Embryonic facial prominence (tissue), 1 donor: ENCODE measurements at regions not wholly inside any gene's neighbourhood (a gene's known extent, or its start where the extent isn't known, plus 50 kb on each side); places are given as distances from the start of the nearest gene placed in this dataset.

Experiments
- DNase-seq: peaks from one replicate; pipeline ENCODE4 v3.0.0-alpha.2; 2016; ENCODE audit errors: extremely low spot score

DNA sequence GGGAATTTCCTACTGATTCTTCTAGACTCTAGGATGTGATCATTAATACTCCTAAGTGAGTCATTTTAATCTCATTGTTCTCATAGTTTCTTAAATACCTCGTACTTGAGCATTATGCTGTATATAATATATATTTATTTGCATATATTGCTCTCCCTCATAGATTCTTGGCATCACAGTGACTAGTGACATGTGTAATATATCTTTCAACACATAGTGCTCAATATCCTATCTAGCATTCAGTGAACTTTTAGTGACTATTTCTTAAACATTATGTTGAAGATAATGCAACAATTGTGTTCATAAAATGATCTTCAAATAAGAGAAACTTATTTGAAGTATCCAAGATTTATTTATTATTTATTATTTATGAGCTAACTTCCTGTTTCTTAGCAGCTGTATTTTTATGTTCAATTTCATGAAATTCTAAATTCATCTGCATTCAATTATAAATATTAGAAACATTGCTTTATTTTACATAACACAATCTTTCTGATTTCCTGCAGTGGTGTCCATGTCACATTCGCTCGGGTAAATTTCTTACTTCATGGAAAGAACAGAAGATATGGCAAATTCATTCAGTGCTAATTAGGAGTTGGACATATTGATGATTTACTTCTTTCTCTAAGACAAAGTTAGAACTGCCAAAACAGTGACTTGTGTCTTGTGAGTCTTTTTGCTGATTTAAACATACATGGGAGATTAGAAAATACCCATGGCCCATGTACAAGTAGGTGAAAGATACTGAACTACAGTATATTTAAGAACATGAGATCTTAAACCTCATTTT is 1095.5 kb upstream of the IGFBP7 start:
- no peak for DNase-seq

DNA sequence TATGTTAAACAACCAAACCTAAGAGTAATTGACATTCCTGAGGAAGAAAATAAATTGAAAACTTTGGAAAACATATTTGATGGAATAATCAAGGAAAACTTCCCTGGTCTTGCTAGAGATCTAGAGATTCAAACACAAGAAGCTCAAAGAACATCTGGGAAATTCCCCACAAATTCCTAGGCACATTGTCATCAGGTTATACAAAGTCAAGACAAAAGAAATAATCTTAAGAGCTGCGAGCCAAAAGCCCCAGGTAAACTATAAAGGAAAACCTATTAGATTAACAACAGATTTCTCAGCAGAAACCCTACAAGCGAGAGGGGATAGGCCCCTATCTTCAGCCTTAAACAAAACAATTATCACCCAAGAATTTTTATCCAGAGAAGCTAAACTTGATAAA is 1082.0 kb upstream of the IGFBP7 start:
- DNase-seq, result no peak

DNA sequence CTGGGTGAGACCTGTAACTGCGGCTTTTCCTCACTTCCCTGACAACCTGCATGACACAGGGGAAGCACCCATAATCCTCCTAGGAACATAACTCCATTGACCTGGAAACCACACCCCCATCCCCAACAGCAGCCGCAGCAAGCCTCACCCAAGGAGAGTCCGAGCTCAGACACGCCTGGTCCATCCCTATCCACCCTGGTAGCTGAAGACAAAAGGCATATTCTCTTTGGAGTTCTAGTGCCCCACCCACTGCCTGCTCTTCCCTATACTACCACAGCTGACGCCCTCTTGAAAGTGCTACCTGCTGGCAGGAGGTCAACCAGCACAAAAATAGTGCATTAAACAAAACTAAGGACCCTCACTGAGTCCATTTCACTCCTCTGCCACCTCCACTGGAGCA is 1080.9 kb upstream of the IGFBP7 start:
- no peak for DNase-seq

DNA sequence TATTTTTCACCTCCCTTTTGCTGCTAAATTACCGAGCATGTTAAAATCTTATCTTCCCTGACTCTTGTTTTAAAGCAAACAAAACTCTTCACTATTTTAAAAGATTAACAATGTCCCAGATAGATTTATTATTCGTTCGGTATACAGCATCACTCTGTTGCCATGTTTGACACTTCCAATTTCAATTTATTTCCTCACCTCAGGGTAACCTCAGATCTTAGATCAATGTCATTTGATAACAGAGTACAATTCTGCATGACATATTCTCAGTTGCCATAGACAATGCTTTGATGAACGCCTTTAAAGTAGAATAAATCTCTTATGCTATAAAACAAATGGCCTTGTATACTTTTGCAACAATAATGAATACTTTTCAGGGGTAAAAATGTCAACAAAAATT is 1078.1 kb upstream of the IGFBP7 start:
- DNase-seq, result no peak

DNA sequence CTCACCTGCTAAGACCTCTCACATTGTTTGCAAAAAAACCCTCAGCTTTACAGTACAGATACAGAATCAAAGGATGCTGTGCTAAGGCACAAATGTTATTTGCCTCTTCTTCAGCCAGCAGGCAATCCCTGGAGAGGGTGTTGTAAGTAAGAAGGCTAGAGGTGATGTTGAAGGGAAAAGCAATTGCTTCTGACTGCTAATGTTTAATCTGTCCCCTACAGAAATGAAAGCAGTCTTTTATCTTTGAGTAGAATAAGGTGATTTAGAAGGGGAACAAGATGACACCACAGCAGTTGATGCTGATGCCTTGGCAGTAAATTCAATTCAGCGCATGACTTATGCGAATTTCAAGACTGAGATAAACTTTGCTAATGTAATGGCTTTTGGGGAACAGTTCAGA is 1064.8 kb upstream of the IGFBP7 start:
- no peak for DNase-seq

DNA sequence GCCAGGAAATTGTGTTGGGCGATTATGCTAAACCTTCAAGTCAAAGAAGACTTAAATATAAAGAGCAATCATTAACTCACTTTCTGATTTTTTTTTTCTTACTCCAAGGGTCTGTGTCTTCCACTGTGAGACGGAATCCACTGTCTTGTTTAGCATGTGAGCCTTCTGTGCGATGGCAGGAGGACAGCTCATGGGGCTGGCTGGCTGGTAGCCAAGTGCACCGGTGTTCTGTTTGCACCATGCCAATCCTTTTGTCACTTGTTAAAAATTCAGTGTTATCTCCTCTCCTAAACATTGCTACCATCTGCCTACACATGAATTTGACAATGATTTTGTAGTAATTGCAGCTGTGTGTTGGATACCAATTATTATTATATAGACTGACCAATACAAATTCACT is 1056.3 kb upstream of the IGFBP7 start:
- no peak for DNase-seq

DNA sequence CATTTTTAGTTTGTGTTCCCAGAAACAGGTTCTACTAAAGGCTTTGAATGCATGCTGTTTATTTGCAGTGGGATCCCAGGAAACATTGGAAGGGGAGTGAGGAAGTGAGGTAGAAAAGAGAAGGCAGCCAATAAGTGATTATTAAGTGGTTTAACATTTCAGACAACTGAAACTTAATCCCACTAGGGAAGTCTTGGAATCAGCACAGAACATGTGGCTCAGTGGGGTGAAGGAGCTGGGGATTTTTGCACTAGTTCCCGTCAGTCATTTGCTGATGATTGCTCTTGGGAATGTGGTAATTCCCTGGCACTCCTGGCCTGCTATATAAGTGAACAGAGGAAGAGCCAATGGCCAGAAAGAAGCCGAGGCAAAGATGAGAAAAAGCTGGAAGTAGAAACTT is 1053.0 kb upstream of the IGFBP7 start:
- peak; percentile 61 for DNase-seq

DNA sequence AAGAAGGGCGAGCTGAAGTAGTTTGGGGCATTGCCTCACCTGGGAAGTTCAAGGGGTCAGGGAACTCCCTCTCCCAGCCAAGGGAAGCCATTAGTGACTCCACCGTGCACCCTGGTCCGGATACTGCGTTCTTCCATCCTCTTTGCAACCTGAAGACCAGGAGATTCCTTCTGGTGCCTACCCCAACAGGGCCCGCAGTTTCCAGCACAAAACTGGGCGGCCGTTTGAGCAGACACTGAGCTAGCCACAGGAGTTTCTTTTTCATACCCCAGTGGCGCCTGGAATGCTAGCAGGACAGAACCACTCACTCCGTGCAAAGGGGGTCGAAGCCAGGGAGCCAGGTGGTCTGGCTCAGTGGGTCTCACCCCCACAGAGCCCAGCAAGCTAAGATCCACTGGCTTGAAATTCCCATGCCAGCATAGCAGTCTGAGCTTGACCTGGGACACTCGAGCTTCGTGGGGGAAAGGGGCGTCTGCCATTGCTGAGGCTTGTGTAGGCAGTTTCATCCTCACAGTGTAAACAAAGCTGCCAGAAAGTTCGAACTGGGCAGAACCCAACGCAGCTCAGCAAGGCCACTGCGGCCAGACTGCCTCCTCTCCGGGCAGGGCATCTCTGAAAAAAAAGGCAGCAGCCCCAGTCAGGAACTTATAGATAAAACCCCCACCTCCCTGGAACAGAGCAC is 1039.4 kb upstream of the IGFBP7 start:
- no peak for DNase-seq

DNA sequence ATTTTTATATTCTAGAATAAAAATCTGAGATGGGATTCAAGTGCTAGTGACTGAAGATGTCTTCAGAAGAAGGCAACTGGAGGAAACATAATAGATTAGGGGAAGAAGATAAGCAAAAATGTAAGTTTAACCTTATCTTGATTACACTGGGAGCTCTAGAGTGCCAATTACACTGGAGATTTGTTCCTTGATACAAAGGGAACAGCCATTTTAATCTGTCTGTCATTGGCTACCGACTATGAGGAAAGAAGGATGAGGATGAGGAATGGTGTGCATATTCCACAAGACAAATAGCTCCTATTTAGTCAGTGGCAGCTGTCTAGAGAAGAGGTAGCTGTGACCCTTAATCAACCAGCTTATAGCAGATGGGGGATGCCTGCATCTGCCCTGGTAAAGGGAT is 1034.5 kb upstream of the IGFBP7 start:
- DNase-seq, result no peak

DNA sequence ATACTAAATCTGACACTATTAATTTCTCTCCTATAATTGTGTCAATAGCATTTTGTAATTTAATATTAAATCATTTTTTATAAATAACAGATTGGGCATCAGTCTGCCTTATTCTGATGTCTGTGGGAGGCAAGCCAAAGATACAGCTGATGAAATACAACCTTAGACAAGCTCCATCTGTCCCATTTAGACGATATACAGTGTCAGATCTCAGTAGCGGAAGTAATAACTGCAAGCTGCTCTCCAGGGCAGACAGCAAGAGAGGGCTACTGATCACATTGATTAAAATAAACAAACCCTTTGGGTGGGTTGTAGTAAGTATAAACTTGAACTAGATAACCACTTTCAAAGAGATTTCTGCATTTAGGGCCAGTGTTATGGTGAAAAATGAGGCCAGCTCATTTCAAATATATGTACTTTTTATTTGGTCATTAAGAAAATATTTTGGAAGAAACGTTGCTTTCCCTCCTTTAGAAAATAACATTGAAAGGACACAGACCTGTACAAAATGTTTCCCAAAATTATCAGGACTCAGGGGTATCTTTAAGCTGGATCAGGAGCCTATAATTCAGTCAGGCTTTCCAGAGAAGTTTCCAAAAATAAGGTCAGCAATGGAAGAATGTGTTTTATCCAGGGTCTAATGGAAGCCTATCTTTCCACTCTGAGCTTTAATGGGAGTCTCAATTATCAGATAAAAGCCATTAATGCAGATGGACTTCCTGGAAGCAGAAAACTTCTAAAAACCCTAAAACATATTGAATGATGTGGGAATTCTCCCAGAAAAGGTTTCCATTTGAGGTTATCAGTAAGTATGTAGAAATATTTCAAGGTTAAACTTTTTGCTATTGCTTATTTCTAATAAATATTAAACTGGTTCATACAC is 1028.8 kb upstream of the IGFBP7 start:
- DNase-seq, result no peak

DNA sequence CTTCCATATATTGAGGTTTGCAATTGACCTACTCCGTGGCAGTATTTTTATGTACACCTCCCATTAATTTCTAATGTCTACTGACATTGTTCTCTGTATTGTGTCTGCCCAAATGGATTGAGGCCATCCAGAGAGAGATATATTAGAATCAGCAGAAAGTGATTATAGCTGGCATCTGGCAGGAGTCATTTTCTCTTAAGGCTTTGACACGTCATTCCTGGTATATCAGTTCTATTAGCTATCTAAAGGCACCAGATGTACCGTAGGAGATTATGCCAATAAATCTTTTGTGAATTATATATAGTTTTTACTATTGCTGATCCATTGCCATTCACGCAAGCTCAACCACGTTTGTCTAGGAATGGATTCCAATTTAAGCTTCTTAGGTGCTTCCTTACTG is 1026.4 kb upstream of the IGFBP7 start:
- DNase-seq, result no peak

DNA sequence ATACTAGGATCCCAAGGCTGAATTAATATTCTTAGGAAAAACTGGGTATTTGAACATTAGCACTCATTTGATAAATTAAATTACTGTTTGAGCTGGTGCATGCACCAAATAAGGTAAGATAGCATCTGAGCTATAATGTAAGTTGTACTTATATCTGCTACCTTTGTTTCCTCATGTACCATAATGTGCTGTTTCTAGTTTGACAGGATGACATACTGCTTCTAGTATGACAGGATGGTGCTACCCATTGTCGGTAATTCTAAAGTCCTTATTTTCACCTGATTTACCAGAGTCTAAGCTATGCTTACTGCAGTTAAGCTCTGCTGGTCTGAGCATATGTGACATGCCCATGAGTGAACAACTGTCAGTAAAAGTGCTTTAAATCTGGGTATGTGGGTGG is 1017.5 kb upstream of the IGFBP7 start:
- no peak for DNase-seq

DNA sequence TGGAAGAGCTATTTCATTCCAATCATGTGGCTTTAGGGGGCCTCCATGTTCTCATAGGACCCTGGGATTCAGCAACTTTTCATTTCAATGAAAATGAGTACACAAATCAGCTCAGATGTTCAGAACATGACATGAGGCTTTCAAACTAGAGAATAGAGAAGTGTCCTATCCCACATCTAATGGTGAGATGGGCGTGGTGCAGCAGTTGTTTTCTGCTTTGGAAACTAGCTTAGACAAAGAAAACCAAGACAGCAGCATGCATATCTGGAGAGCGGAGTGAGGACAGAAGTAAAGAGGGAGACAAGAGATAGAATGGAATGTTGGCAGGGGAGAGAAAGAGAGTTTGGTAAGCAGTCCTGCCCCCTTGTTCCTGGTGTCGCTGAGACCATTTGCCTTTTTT is 1009.1 kb upstream of the IGFBP7 start:
- no peak for DNase-seq

DNA sequence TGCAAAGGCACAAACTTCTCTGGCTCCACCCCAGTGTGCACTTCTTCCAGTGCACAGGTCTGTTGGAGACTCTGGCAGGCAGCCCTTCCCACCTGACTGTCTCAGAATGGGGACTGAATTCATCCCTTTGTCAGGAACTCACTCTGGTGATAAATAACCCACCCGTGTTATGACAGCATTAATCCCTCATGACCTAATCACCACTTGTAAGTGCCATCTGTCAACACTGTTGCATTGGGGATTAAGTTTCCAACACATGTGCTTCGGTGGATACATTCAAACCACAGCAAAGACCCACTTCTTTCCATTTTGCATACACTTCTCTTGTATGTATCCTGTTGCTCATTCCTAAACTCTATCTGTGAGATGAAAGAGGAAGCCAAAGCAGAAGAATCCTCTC is 1002.9 kb upstream of the IGFBP7 start:
- no peak for DNase-seq

DNA sequence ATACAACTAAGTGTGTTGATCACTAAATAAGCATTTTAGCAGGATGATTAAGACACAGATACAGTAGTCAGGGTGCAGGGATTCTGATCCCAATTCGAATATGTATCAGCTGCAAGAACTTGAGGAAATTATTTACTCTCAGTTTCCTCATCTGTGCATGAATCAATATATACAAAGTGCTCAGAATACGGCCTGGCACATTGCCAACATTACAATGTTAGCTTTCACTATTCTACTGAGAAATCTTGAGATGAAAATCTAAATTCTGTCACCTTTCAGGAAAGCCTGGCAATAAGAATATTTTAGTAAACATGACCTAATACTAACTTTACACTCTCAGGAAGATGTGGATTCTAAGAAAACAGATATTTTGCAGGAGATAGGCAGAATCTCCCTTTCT is 1001.6 kb upstream of the IGFBP7 start:
- DNase-seq, result no peak

DNA sequence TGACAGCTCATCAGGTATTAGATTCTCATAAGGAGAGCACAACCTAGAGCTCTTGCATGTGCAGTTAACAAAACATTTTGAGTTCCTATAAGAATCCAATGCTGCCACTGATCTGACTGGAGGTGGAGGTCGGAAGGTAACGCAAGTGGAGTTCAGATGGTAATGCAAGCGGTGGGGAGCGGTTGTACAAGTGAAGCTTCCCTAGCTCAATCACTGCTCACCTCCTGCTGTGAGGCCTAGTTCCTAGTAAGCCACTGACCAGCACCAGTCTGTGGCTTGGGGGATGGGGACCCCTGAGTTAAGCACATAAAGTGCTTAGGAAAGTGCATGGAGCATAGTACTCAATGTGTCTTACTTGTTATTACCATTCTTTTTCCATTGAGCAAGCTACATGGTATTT is 983.2 kb upstream of the IGFBP7 start:
- DNase-seq, result no peak

DNA sequence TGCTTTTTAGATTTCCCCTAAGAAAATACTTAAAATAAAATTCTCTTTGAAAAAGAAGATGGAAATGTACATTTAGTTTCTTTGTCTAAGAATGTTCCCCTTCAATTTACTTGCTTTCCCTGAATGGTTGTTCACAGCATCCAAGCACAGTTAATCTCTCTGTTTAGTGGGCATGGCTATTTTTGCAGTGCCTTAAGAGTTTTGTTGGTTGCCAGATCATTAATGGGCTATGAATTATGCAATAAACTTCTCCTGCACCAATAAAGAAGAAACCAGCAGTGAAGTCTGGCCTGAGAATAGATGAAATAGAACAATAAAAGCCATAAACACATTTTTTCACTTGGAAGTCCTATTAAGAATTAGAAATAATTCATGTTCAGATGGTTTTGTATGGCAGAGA is 980.4 kb upstream of the IGFBP7 start:
- DNase-seq, result no peak

DNA sequence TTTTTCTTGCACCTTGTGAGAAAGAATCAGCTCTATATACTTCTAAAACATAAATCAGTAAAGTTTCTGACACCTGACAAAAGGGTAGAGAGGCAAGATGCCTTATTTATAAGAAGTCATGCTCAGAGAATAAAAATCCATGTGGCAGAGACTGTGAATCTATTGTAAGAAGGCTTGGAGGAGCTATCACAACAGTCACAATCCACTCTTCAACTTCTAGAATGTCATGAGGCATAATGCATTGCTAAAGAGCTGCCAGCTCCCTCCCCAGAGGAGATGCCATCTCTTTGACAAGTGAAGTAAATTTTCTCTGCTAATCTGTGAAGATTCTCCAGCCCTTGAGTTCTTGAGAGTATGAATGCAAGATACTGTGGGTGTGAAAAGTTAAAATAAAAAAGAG is 971.2 kb upstream of the IGFBP7 start:
- no peak for DNase-seq

DNA sequence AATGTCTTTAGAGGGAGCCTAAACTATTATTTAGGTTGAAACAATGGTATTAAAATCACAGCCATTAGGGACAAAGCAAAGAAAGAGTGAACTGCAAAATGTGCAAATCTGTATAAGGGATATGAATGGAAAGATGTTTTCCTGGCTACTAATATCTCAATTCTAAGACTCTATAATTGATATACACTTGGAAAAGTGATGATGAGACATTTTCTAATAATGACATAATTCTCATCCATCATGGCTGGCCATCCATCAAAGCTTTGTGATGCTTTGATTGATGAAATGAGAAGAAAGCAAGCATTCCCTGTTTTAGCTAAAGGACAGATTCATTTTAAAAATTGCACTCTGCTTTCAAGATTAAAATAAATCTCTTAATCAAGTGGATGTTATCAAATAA is 965.5 kb upstream of the IGFBP7 start:
- no peak for DNase-seq

DNA sequence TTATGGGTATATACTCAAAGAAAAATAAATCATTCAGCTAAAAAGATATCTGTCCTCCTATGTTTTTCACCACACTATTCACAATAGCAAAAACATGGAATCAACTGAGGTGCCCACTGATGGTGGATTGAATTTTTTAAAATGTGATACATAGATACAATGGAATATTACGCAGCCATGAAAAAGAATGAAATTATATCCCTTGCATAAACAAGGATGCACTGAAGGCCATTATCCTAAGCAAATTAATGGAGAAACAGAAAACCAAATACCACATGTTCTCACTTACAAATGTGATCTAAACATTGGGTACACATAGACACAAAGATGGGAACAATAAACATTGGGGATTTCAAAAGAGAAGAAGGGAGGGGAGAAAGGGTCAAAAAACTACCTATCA is 964.2 kb upstream of the IGFBP7 start:
- DNase-seq, result no peak

DNA sequence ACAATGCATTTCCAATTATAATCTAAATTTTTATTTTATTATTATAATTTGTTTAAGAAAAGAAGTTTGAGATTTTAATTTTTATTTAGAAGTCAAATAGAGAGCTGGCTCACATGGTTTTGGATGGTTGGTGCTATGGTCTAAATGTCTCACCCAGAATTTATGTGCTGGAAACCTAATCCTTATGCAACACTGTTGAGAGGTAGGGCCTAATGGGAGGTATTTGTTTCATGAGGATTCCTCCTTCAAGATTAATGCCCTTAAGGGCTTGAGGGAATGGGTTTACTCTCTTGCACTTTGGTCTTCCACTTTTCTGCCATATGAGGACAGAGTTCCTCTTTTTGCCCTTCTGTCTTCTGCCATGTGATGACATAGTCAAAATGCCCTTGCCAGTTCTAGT is 960.5 kb upstream of the IGFBP7 start:
- no peak for DNase-seq

DNA sequence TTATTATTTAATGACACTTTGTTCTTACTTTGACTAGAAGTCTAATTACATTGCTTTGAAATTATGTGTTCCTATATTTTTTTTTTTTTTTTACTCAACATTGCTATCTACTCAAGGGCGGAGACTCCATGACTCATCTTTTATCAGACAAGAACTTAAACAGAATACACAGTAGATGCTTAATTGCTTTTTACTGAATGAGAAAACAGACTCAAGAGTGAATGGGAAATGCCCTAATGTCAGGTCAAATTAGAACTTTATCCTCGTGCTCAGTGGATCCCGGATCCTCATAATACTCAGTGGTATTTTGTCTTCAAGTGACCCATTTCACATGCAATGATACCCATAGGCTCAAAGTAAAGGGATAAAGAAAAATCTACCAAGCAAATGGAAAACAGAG is 954.5 kb upstream of the IGFBP7 start:
- no peak for DNase-seq
